Stimulated activated CD8-positive, alpha-beta memory T cell treated with anti-CD3 and anti-CD28 coated beads, Interleukin-15, amount 100 ng/mL, for 48 hours (primary cell): ENCODE measurements at regions not wholly inside any gene's neighbourhood (a gene's known extent, or its start where the extent isn't known, plus 50 kb on each side); places are given as distances from the start of the nearest gene placed in this dataset.
"Not testable (repeated sequence)": the region's sequence is repeated elsewhere in the genome, so short reads cannot be mapped to it uniquely, and the experiment has no call there.

ENCODE experiments used
- DNase-seq, 2 donors: peaks; one replicate each; pipeline ENCODE4 v3.0.0-alpha.2; 2020; ENCODE audit warnings: low read depth in 2 of 2

GRCh38 chr10:85454386-85454785 is 912.2 kb downstream of the GRID1 start:
- no peak for DNase-seq

GRCh38 chr10:85457191-85457590 is 909.4 kb downstream of the GRID1 start:
- no peak for DNase-seq

GRCh38 chr10:85458324-85458723 is 908.3 kb downstream of the GRID1 start:
- no peak for DNase-seq

- DNase-seq: no peak
Observed at GRCh38 chr10:85459906-85460305, 906.7 kb downstream of the GRID1 start.

GRCh38 chr10:85464336-85464735 is 902.3 kb downstream of the GRID1 start:
- DNase-seq: no peak

- no peak for DNase-seq
Observed at GRCh38 chr10:85477979-85478378, 888.6 kb downstream of the GRID1 start.

- DNase-seq: no peak
Observed at GRCh38 chr10:85490431-85490830, 876.2 kb downstream of the GRID1 start.

- no peak for DNase-seq
Observed at GRCh38 chr10:85491652-85492051, 874.9 kb downstream of the GRID1 start.

- no peak for DNase-seq
Observed at GRCh38 chr10:85492684-85493083, 873.9 kb downstream of the GRID1 start.

- DNase-seq: no peak
Observed at GRCh38 chr10:85493703-85494102, 872.9 kb downstream of the GRID1 start.

- DNase-seq: not testable (repeated sequence)
Observed at GRCh38 chr10:85504641-85505040, 862.0 kb downstream of the GRID1 start.

- DNase-seq: no peak
Observed at GRCh38 chr10:85508159-85508558, 858.4 kb downstream of the GRID1 start.

GRCh38 chr10:85510682-85511081 is 855.9 kb downstream of the GRID1 start:
- DNase-seq: no peak

- no peak for DNase-seq
Observed at GRCh38 chr10:85513436-85513835, 853.2 kb downstream of the GRID1 start.

GRCh38 chr10:85515316-85515715 is 851.3 kb downstream of the GRID1 start:
- no peak for DNase-seq

- no peak for DNase-seq
Observed at GRCh38 chr10:85524001-85524666, 842.5 kb downstream of the GRID1 start.

- no peak for DNase-seq
Observed at GRCh38 chr10:85527616-85528317, 838.8 kb downstream of the GRID1 start.

GRCh38 chr10:85528318-85528652 is 838.3 kb downstream of the GRID1 start:
- DNase-seq: no peak

GRCh38 chr10:85531706-85532105 is 834.9 kb downstream of the GRID1 start:
- DNase-seq: no peak

- DNase-seq: no peak
Observed at GRCh38 chr10:85532773-85533172, 833.8 kb downstream of the GRID1 start.

GRCh38 chr10:85535926-85536325 is 830.7 kb downstream of the GRID1 start:
- DNase-seq: no peak

- DNase-seq: no peak
Observed at GRCh38 chr10:85537561-85537960, 829.0 kb downstream of the GRID1 start.

- no peak for DNase-seq
Observed at GRCh38 chr10:85538601-85539000, 828.0 kb downstream of the GRID1 start.

GRCh38 chr10:85542152-85542551 is 824.4 kb downstream of the GRID1 start:
- DNase-seq: no peak
